ENCODE measurements at regions not wholly inside any gene's neighbourhood (a gene's known extent, or its start where the extent isn't known, plus 50 kb on each side); places are given as distances from the start of the nearest gene placed in this dataset.
"Not testable (repeated sequence)": the region's sequence is repeated elsewhere in the genome, so short reads cannot be mapped to it uniquely, and the experiment has no call there.

DNA sequence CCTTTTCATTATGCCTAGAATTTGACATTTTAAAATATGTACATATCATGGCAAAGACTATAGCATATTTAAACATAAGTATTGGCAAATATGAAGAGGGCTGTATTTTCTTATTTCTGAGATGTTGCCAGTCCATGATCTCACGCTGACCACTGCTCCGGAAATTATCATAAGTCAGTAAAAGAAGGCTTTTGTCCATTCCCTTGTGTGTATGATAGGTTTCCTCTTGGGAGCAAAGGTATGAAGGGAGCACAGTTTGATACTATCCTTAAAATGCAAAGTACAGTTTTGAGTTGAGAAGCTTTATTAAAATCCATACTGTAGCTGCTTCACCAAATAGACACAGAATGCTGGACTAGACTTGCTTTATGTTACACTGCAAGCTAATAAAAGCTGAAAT is 52.6 kb upstream of the AGA start:
- H3K4me1 ChIP-seq = no peaks in the 10 kb centered on the region
- H3K27me3 ChIP-seq (replicated peaks in 1 of 7) = no peaks in the 10 kb centered on the region
- no peak for DNase-seq
- no peaks in the 10 kb centered on the region for H3K36me3 ChIP-seq
- H3K27ac ChIP-seq = no peak overlapping the region
- intact Hi-C loops (cut with DNase I; ENCODE audit: low total_unique reads) = no loop called here
- TF ChIP-seq POLR2AphosphoS5 (IDR thresholded peaks at IDR 0.05) = no peak
- TF ChIP-seq CTCF (IDR thresholded peaks at IDR 0.05 in 8 of 11, conservative IDR thresholded peaks at IDR 0.05 in 3 of 11) = no peak
- no peak for TF ChIP-seq POLR2A (IDR thresholded peaks at IDR 0.05)
- no peak overlapping the region for H3K4me3 ChIP-seq
- H3K9me3 ChIP-seq = peaks cover 0 to under 1% (median 0%) of the 10 kb centered on the region in 8 donors
- WGBS, 5 donors = 89 to 95% (median 94%) methylated on average over 2 of the region's 2 CpGs

DNA sequence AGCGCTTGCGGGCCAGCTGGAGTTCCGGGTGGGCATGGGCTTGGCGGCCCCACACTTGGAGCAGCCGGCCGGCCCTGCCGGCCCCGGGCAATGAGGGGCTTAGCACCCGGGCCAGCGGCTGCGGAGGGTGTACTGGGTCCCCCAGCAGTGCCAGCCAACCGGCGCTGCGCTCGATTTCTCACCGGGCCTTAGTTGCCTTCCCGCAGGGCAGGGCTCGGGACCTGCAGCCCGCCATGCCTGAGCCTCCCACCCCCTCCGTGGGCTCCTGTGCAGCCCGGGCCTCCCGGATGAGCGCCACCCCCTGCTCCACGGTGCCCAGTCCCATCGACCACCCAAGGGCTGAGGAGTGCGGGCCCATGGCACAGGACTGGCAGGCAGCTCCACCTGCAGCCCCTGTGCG is 53.4 kb upstream of the AGA start:
- 94 to 97% (median 95%) methylated on average over 9 to 27 of the region's 27 CpGs for WGBS, 5 donors
- H3K4me3 ChIP-seq; H3K27me3 ChIP-seq (replicated peaks in 1 of 7); H3K36me3 ChIP-seq; intact Hi-C loops (cut with DNase I; ENCODE audit: low total_unique reads); H3K27ac ChIP-seq; H3K9me3 ChIP-seq; H3K4me1 ChIP-seq; DNase-seq: not testable (repeated sequence)

GRCh38 chr4:177499537-177499936 is 57.3 kb upstream of the AGA start:
- no peak for TF ChIP-seq POLR2AphosphoS5 (IDR thresholded peaks at IDR 0.05)
- no peak for TF ChIP-seq POLR2A (IDR thresholded peaks at IDR 0.05)
- Histone ChIP-seq H3K9me3 (peaks cover 0 to 10% (median 0%) of the 10 kb centered on the region in 8 donors), H3K4me1 (no peaks in the 10 kb centered on the region), H3K27ac (no peak overlapping the region), H3K27me3 (replicated peaks in 1 of 7) (no peaks in the 10 kb centered on the region), H3K36me3 (no peaks in the 10 kb centered on the region), H3K4me3 (no peak overlapping the region)
- intact Hi-C loops (cut with DNase I; ENCODE audit: low total_unique reads) = no loop called here
- WGBS, 5 donors = 88 to 95% (median 88%) methylated on average over 10 to 14 of the region's 14 CpGs
- no peak for DNase-seq

GRCh38 chr4:177505171-177505615 is 63.0 kb upstream of the AGA start:
- Histone ChIP-seq H3K27ac (no peak overlapping the region), H3K27me3 (replicated peaks in 1 of 7) (no peaks in the 10 kb centered on the region), H3K4me3 (no peak overlapping the region), H3K9me3 (peaks cover 0 to 9% (median 0%) of the 10 kb centered on the region in 8 donors), H3K36me3 (no peaks in the 10 kb centered on the region), H3K4me1 (no peaks in the 10 kb centered on the region)
- WGBS, 5 donors = 87 to 98% (median 96%) methylated on average over 6 to 9 of the region's 9 CpGs
- no peak for DNase-seq
- TF ChIP-seq CTCF (IDR thresholded peaks at IDR 0.05 in 8 of 11, conservative IDR thresholded peaks at IDR 0.05 in 3 of 11) (no peak), POLR2A (IDR thresholded peaks at IDR 0.05) (no peak), POLR2AphosphoS5 (IDR thresholded peaks at IDR 0.05) (no peak)
- intact Hi-C loops (cut with DNase I; ENCODE audit: low total_unique reads) = no loop called here

DNA sequence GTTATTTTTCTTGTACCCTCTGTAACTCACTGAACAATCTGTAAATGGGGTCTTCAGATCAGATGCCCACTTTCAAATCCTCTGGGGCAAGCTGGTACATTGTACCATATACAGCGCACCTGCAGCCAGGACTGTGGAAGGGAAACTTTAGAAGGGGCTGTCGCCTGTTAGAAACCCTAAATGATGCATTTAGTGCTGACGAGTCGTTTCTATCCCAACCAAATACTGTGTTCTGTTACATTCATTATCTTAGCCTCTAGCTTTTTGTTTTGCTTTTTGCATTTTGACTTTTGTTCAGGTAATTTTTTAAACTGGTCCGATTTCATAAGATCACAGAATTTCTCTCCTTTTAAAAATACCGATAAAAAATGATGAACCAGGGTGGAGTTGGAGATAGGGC is 66.4 kb upstream of the AGA start:
- no peak overlapping the region for H3K4me3 ChIP-seq
- TF ChIP-seq CTCF (IDR thresholded peaks at IDR 0.05 in 8 of 11, conservative IDR thresholded peaks at IDR 0.05 in 3 of 11) (no peak), POLR2A (IDR thresholded peaks at IDR 0.05) (no peak), POLR2AphosphoS5 (IDR thresholded peaks at IDR 0.05) (no peak)
- peaks cover 0 to 3% (median 0%) of the 10 kb centered on the region in 8 donors for H3K9me3 ChIP-seq
- no peaks in the 10 kb centered on the region for H3K36me3 ChIP-seq
- intact Hi-C loops (cut with DNase I; ENCODE audit: low total_unique reads) = no loop called here
- 88 to 98% (median 94%) methylated on average over 6 of the region's 6 CpGs for WGBS, 5 donors
- no peak for DNase-seq
- H3K27ac ChIP-seq = no peak overlapping the region
- no peaks in the 10 kb centered on the region for H3K27me3 ChIP-seq (replicated peaks in 1 of 7)
- H3K4me1 ChIP-seq = no peaks in the 10 kb centered on the region
